NT2/D1 (cell line): ENCODE measurements at regions not wholly inside any gene's neighbourhood (a gene's known extent, or its start where the extent isn't known, plus 50 kb on each side); places are given as distances from the start of the nearest gene placed in this dataset.

Source experiments
- SUZ12 ChIP-seq: IDR thresholded peaks from 2 replicates; pipeline ENCODE4 v1.6.1; 2011; ENCODE audit not compliant: insufficient read length, insufficient read depth; ENCODE audit errors: extremely low read depth
- YY1 ChIP-seq: IDR thresholded peaks from 2 replicates; pipeline ENCODE4 v1.6.1; 2011; ENCODE audit not compliant: insufficient read length, insufficient read depth
- ZNF274 ChIP-seq: IDR thresholded peaks from 2 replicates; pipeline ENCODE4 v1.6.1; 2011; ENCODE audit warnings: mild to moderate bottlenecking, low read depth, low read length

GRCh38 chr4:45399116-45399515, 672.8 kb upstream of the GNPDA2 start:
- TF ChIP-seq YY1 = no peak
- TF ChIP-seq ZNF274 = no peak
- no peak for TF ChIP-seq SUZ12
